CD4-positive, alpha-beta T cell treated with Interleukin-1 beta for 1 hour (primary cell): ENCODE measurements at regions not wholly inside any gene's neighbourhood (a gene's known extent, or its start where the extent isn't known, plus 50 kb on each side); places are given as distances from the start of the nearest gene placed in this dataset.
"Not testable (repeated sequence)": the region's sequence is repeated elsewhere in the genome, so short reads cannot be mapped to it uniquely, and the experiment has no call there.

Experiments used
- DNase-seq, 2 donors: peaks; one replicate each; pipeline ENCODE4 v3.0.0-alpha.2; 2020 to 2022

DNA sequence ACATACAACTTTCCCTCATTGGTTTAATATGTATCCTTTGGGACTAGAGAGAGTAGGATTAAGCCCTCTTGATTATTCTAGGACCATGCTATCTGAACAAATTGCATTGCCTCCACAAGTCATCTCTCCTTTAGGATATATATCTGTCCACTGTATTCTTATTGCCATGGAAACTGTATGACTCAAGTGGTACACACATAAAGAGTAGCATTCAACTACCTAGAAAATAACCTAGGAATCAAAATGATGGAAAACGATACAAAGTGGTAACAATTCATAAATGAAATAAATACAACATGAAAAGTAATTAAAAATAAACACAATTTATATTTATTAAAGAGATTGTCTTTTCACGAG, 212.1 kb upstream of the P2RY1 start:
- no peak for DNase-seq

DNA sequence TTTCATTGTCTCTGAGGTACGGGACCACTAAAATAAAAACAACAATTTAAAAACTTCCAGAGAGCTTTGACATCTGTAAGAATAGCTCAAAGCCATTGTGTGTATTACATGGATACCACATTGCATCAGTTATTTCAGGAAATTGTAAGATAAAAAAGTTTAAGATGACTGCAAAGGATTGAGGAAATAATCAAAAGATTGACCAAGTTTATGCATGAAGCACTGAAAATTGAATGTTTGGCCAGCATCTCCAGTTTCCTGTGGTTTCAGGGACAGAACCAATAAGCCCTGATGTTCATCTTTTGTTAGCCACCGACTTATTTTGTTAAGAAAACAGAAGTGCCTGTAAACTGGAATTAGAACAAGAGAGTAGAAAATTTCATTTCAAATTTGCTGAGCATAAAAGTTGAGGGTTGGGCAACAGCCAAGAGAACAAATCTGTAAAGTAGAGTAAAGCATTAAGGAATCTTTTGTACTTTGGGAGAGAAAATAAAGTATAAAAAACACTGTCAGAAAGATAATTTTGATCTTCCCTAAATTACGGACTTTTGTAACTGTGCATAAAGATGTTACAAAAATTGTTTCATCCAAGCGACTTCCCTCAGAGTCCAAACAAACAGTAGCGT, 211.5 kb upstream of the P2RY1 start:
- no peak for DNase-seq

- DNase-seq = no peak
Measured at GRCh38 chr3:152626226-152626625, 208.7 kb upstream of the P2RY1 start.

DNA sequence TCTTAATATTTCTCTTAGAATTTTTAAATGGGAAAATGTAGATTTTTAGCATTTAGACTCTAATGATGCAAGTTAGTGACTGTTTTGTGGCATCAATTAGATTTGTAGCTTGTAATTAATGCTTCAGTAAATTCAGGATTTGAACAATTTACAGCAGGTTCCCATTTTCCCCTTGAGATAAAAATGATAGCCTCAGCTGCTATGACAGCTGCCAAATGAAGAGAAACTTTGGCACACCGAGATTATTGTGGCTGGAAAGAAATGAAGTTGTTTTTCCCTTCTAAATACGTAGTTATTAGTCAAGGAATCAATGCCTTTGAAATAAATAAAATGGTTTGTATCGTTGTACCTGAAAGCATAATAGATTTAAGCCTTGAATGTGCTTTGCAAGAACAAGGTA, 206.4 kb upstream of the P2RY1 start:
- no peak for DNase-seq

- DNase-seq = no peak
Measured at GRCh38 chr3:152629363-152630122, 205.4 kb upstream of the P2RY1 start.

DNA sequence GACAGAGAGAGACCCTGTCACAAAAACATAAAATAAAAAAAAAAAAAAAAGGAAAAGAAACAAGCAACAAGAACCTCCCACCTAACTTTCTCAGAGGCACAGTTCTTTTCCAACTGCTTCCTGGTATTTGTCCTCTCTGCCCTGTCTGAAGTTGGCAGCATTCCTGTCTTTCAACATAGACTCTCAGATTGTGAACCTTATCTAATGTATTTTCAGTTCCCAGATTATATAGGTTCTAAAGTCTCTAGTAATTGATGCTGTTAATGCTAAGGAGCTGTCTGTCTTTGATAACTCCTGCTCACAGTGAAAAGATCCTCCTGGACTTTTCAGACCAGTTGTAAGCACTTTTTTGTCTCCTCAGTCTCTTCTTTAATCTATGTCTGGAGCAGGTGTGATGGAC, 199.5 kb upstream of the P2RY1 start:
- no peak for DNase-seq

DNA sequence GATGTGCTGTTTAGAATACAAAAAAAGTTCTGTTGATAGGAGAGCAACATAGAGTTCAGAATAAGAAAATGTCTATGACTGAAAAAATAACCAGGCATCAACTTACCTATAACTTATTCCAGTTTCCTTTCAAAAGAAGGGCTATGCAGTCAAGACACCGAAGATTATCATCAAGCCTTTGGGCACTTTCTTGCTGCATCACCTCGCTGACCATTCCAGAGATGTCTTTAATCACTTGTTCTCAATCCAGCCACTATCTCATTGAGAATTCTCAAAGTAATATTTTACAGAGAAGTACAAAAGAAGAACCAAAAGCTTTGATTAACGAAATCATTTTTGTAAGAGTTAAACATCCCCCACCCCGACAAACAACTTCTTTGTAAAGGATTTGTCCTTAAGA, 198.3 kb upstream of the P2RY1 start:
- no peak for DNase-seq

GRCh38 chr3:152638214-152638613, 196.7 kb upstream of the P2RY1 start:
- no peak for DNase-seq

- no peak for DNase-seq
Measured at GRCh38 chr3:152638707-152639450, 196.1 kb upstream of the P2RY1 start.

DNA sequence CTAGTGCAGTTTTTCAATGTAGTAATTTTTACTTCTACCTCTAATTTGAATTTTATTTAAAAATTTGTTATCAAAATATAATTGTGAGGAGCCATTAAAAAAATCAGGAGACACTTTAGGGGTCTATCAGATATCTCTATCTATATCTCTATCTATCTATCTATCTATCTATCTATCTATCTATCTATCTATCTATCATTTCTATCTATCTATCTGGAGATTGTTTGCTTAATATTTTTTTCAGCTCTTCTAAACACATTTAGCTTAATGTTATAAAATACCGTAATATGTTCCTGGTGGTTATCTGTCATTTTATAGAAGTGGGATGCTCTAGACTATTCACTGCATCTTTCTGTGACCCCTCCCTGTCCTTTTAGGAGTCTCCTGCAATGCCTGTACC, 193.7 kb upstream of the P2RY1 start:
- DNase-seq = no peak

DNA sequence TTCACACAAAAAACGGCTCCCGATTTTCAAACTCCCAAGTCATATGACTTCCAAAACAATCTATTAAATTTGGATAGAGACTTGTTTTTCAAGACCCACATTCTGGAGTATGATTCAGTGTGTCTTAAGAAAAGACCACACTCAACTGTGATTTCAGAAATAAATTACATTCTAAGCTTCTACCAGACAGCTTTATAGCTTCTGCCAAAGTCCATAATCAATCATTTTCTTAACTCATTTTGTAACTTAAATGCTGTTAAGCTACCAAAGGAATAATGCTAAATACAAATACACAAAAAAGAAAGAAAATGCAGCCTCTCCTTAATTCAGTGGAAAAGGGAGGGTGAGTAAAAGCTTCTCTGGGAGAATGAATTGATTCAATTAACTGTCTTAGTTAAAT, 192.3 kb upstream of the P2RY1 start:
- DNase-seq = no peak

GRCh38 chr3:152644478-152644877, 190.5 kb upstream of the P2RY1 start:
- no peak for DNase-seq

DNA sequence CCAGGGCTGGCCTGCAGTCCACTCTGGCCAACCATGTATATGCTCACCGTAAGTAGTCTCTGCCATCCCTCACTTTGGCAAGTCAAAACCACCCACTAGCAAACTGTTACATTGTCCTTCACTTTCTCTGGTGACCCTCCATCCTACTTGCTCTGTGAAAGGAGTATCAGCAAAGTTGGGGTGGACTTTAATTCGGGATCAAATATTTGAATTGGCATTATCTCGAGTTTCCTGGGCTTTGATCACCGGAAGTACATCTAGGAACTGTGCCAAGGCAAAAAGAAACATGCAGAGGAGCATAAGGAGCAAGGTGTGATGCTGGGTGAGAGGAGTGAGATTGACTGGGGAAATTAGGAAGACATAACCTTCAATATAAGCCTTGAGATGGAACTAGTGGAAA, 188.9 kb upstream of the P2RY1 start:
- no peak for DNase-seq

GRCh38 chr3:152650177-152650576, 184.8 kb upstream of the P2RY1 start:
- no peak for DNase-seq

DNA sequence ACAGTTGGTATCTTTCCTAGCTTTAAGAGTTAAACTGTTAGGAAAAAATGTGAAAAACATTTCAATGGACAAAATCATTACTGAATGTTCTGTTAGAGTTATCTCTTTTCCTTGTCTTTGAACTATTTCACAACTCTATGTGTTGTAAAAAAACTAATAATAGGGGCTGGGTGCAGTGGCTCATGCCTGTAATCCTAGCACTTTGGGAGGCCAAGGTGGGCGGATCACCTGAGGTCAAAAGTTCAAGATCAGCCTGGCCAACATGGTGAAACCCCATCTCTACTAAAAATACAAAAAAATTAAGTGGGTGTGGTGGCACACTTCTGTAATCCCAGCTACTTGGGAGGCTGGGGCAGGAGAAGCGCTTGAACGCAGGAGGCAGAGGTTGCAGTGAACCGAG, 184.0 kb upstream of the P2RY1 start:
- not testable (repeated sequence) for DNase-seq

- DNase-seq = no peak
Measured at GRCh38 chr3:152656214-152656971, 178.5 kb upstream of the P2RY1 start.

DNA sequence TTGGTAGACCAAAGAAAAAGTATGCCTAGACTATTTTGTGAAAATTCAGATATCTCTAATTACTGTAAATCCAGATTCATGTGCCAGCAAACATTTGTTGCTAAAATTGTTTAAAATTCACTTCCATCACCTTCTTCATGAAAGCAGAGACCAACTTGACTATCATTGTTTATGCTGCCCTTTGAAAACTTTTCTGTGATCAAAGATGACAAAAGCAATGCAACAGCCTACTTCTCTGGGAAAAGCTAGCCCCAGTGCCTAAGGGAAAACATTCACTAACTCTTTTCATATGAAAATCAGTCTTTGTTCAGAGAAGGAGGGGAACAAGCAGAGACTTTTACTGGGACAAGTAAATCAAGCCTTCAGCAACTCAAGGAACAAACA, 178.0 kb upstream of the P2RY1 start:
- no peak for DNase-seq

DNA sequence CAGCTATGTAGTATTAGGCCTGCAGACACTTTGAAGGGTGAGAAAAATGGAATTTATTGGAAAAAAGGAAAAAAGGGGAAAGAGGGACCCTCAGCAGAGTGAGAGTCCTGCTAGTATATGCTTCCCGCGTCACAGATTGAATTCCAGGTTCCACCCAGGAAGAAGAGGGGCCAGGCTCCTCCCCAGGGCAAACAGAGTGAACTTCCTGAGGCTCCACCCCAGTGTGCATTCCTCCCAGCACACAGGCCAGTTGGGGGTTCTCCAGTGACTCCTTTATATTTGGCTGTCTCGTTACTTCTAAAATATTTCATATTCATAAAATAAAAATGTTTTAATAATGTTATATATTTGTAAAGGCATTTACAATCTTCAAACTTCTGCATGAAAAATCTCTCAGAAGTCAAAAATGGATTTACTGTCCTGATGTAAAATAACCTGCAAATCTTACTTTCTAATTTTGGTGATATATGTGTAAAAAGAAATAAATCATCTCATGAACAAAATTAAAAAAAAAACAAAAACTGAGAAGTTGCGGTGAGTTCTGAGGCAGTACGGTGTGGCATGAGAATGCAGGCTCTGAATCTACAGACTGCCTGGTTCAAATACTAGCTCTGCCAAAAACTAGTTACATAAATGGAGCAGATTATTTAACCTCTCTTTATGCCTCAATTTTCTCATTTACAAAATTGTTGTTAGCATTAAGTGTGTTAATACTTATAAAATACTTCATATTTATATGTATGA, 175.8 kb upstream of the P2RY1 start:
- DNase-seq = no peak

DNA sequence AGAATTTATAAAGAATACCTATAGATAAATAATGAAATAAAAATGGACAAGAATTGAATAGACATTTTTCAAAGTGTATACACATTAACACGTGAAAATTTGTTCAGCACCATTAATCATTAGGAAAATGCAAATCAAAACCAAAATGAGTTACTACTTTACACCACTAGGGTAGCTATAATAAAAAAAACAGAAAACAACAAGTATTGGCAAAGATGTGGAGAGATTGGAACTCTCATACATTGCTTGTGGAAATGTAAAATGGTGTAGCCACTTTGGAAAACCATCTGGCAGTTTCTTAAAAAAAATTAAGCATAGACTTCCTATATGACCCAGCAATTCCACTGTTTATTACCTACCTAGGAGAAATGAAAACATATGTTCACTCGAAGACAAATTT, 172.8 kb upstream of the P2RY1 start:
- DNase-seq = no peak

DNA sequence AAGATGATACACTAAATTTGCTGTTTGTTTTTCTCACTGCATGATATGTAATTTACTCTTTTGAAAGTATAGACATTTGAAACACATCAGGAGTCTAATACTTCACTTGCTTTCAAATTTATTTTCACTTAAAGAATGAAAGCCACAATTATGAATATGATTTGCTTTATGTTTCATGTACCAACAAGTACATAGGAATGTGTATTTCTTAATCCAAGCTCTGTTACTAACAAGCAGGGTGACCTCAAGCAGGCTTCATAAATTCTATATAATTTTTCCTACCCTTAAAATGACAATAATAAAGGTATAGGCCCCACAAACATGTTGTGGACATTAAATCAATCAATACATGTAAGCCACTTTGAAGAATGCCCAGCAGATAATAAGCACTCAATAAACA, 170.2 kb upstream of the P2RY1 start:
- DNase-seq = no peak

DNA sequence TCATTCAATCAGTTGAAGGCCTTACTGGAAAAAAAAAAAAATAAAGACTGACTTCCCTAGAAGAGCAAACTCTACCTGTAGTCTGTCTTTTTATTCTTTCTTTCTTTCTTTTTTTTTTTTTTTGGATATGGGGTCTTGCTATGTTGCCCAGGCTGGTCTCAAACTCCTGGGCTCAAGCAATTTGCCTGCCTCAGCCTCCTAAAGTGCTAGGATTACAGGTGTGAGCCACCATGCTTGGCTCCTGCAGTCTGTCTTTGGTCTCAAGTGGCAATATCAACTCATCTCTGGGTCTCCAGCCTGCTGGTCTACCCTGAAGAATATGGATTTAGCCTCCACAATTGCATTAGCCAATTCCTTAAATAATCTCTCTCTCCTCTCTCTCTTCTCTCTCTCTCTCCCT, 167.7 kb upstream of the P2RY1 start:
- DNase-seq = no peak

DNA sequence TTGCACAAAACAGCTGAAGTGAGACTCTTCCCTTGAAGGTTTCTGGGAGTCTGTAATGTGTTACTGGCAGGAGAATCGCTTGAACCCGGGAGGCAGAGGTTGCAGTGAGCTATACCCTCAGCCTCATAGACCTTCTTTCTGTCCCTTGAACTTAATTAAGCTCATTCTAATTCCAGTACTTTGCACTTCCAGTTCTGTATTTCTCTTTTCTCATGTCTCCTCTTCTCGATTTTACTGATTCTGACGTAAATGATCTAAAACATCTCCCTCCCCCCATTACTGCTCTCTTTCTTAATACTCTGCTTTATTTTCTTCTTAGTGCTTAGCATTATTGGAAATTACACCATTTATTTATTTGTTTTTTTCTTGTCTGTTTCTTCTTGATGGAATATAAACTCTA, 165.4 kb upstream of the P2RY1 start:
- DNase-seq = no peak
